GM12865 (cell line): ENCODE measurements at regions not wholly inside any gene's neighbourhood (a gene's known extent, or its start where the extent isn't known, plus 50 kb on each side); places are given as distances from the start of the nearest gene placed in this dataset.

ENCODE experiments used
- DNase-seq: peaks from one replicate; pipeline ENCODE4 v3.0.0; 2010; ENCODE audit warnings: low read depth
- H3K4me3 ChIP-seq: 2 replicates; pipeline ENCODE4 v1.5.1; 2011; ENCODE audit warnings: mild to moderate bottlenecking, low read depth, low read length, control low read depth
- TF ChIP-seq, protein P1 (sequence below): IDR thresholded peaks from 2 replicates; pipeline ENCODE4 v1.5.1; 2011; ENCODE audit warnings: low read length, control low read depth, low read depth, inconsistent platforms; ENCODE audit not compliant: insufficient read depth; ENCODE audit errors: missing control alignments

DNA sequence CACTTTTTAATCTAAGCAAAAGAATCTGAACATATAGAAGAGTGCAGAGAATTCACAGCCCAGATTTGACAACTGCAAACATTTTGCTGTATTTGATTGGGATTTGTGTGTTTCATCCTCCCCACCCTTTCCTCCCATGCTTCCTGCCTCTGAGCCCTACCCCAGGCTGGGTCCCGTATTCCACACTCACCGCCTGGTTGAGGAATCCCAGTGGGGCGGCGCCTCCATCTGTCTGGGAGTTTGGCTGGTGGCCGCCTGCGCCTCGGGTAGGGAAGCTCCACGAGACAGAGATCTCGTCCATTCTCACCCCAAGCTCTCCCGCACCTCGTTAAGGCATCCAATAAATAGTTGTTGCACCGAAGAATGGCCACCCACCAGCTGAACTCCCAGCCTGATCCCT is 70.7 kb upstream of the SLC22A11 start:
- no peak overlapping the region for H3K4me3 ChIP-seq
- DNase-seq: no peak
- TF ChIP-seq, protein P1, sequence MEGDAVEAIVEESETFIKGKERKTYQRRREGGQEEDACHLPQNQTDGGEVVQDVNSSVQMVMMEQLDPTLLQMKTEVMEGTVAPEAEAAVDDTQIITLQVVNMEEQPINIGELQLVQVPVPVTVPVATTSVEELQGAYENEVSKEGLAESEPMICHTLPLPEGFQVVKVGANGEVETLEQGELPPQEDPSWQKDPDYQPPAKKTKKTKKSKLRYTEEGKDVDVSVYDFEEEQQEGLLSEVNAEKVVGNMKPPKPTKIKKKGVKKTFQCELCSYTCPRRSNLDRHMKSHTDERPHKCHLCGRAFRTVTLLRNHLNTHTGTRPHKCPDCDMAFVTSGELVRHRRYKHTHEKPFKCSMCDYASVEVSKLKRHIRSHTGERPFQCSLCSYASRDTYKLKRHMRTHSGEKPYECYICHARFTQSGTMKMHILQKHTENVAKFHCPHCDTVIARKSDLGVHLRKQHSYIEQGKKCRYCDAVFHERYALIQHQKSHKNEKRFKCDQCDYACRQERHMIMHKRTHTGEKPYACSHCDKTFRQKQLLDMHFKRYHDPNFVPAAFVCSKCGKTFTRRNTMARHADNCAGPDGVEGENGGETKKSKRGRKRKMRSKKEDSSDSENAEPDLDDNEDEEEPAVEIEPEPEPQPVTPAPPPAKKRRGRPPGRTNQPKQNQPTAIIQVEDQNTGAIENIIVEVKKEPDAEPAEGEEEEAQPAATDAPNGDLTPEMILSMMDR: no peak

DNA sequence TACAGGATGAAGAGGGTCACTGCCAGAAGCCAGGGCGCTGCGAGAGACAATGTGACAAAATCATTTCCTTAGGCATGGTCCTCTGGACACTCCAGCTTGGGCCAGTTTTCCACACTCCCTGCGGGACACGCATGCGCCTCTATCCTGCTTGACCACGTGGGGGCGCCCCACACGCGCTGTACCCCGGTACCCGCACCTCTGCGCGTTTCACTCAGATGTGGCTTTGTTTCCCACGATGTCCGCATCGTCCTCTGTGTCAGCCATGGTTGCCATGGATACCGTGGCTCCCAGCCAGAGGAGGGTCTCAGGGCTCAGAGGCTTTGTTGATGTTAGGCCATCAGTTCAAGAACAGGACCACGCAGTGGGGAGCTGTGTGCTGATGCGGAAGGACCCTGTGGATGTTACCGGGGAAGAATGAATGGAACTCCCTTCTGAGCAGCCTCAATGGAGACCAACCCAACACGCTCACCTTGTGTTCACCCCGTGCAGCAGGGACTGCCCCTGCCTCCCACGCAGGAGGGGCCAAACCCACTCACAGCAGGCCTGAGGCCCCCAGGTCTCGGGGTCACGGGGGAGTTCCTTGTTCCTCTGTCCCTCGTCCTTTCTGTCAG is 65.8 kb upstream of the SLC22A11 start:
- H3K4me3 ChIP-seq: no peak overlapping the region
- DNase-seq: peak; percentile 37
- TF ChIP-seq, protein P1: peak; percentile 85

DNA sequence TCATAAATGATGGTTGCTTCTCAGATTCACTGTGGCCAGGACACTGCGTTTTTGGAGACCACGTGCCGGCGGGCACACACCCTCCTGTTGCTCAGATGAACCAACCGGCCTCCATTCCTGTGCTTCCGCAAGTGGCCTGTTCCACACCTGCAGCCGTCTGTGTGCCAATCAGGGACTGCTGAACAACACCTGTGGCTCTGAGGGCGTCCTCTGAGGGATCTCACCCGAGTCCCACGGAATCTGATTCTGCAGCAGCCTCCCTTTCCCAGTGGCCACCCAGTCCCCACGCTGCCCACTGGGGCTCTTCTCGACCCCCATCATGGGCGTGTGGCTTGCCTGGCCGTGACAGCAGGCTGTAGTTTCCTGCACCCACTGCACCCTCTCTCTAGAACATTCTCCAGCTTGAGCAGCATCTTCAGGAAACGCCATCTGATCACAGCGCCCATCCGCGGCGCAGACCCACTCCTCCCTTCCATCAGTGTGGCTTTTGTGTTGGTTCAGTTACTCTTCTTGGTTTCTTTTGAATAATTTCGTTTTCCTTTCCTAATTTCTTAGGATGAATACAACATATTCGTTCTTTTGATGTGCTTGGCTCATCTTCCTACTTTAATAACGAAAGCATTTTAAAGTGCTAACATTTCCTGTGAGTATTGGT is 65.1 kb upstream of the SLC22A11 start:
- no peak for DNase-seq
- H3K4me3 ChIP-seq: no peak overlapping the region
- TF ChIP-seq, protein P1: no peak

DNA sequence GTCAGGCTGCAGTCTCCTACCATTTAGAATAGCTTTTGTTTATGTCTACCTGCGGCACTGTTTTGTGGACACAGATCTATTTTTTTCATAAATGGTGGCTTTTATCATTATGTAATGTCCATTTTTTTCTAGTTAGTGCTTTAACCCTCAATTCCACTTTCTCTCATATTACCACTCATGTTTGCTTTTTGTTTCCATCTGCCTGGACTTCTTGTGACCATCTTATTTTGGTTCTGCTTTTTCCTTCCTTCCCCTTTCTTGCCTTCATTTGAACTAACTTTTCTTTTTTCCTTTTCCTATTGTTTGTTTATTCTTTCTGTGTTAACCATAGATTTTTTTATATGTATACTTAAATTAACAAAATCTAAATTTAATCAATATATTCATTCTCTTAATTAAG is 63.2 kb upstream of the SLC22A11 start:
- DNase-seq: no peak
- H3K4me3 ChIP-seq: no peak overlapping the region
- TF ChIP-seq, protein P1: no peak

DNA sequence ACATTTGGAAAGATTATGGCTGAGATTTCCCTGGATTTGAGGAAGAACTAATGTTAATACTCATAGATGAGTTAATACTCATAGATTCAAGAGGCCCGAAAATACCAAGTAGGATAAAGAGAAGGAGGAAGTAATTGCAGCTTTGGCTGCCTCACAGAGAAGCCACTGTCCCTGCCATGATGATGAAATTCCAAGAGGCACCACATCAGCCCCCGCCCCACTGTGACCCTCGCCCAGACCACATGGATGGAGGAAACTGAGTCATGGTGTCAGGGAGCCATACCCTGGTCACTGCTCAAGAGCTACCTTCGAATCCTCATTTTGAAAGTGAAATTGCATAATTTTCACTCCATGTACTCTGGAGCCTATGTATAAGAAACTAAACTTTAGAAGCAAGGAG is 57.6 kb upstream of the SLC22A11 start:
- TF ChIP-seq, protein P1: no peak
- DNase-seq: no peak
- H3K4me3 ChIP-seq: no peak overlapping the region

DNA sequence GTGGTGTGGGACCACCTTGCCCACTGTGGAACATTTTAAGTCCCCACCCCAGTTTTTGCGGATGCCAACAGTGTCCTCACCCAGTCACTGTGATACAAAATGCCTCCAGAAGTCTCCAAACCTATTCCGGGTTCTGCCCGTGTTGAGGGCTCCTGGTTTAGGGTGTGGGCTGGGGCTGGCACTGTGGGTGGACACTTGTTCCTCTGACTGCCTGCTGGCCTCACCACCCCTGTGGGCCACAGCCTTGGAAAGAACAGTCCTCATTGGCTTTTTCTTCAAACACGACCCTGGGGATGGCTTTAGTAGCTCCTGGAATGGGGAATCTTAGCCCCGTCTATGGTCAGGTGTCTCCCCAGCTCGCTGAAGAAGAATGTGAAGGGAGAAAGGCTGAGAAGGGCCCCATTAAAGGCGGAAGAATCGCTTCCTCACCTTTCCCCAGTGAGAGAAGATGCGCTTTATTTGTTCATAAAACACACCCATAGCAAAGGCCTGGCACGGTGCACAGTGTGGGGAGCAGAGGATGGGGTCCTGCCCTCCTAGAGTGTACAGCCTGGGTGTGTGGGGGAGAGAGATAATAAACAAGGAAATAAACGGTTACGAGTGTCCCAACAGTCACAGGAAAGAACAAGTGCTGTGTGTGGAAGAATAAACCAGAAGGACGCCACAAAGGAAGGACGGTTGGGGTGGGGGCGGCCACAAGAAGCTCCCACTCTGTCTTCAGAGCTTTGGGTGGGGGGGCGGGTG is 56.3 kb upstream of the SLC22A11 start:
- H3K4me3 ChIP-seq: no peak overlapping the region
- TF ChIP-seq, protein P1: no peak
- no peak for DNase-seq
